ENCODE measurements at regions not wholly inside any gene's neighbourhood (a gene's known extent, or its start where the extent isn't known, plus 50 kb on each side); places are given as distances from the start of the nearest gene placed in this dataset.
"Not testable (repeated sequence)": the region's sequence is repeated elsewhere in the genome, so short reads cannot be mapped to it uniquely, and the experiment has no call there.

DNA sequence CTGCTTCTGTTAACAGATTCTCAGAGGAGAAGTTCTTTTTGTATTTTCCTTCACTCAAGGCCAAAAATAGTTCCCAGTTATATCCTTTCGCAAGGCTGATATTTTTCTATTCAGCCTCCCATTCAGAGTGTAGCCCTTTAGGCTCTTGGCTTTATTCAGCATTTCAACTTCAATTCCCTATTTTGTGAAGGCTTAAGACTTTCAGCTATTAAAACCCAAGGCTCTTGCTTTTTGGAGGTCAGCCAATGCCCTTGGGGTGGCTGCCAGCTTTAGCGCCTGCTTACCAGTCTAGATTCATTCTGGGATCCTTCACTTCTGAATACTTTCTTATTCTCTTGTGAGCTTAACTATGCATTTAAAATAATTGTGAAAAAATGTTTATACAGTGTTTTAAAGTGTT, 57.3 kb upstream of the ADGRA3 start:
- DNase-seq (ENCODE audit: low spot score) = no peak
- intact Hi-C loops (cut with DNase I) = no loop called here

DNA sequence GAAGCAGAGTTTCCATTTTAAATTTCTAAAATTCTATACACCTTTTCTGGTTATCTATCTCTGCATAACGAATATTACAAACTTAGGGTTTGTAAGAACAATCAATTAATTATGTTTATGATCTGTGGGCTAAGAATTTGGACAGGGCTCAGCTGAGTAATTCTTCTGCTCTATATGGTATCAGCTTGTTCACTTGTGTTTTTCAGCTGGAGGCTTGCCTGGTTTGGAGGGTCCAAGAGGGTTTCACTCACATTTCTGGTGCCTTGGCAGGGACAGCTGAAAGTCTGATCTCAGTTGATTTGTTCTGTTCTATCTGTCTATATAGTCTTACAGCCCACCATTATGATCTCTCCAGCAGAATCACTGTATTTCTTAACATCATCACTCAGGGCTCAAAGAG, 57.8 kb upstream of the ADGRA3 start:
- intact Hi-C loops (cut with DNase I) = no loop called here
- no peak for DNase-seq (ENCODE audit: low spot score)

DNA sequence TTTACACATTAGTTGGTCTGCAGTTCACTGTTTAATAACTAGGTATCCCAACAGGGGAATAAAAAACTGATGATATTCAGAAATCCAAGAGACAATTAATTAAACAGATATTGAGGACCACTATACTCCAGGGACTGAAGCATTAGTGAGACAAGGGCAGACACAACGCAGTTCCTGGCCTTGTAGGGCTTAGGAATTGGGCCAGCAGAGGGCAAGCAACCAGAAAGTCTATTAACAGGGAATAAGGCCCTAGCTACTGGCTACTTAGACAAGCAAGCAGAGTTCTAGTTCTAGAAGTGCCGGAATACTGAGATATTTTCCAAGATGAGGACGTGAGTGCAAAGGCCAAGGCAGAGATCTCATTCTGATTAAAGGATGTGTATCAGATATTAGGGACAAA, 58.6 kb upstream of the ADGRA3 start:
- DNase-seq (ENCODE audit: low spot score) = no peak
- intact Hi-C loops (cut with DNase I) = no loop called here

DNA sequence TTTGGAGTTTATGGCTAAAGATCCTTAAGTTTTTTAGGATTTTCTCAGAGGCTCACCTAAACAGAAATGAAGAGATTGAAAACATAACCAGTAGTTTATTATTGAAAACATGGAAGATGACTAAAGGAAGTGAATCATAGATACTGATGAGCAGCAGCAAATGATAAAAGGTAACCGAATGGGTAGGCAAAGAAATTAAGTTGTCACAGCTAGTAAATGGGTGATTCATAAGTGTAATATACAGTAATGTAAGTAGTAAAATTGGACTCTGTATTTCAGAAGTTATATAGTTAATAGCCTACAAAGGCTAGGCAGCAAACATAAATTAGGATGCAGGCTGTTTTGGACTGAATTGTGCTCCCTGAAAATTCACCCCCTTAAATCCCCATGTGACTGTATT, 59.0 kb upstream of the ADGRA3 start:
- DNase-seq (ENCODE audit: low spot score) = no peak
- intact Hi-C loops (cut with DNase I) = no loop called here

DNA sequence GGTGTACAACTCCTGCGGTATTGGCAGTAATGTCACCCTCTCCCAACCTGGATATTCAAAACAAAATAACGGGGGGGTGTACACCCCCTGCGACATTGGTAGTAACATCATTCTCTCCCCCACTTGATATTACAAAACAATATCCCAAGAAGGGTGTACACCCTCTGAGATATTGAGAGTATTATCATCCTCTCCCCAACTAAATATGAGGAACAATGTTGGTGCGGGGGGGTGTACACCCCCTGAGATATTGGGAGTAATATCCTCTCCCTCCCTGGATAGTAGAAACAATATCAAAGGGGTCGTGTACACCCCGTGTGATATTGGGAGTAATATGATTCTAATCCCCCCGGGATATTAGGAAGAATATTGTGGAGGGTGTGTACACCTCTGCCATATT, 71.4 kb upstream of the ADGRA3 start:
- no peak for DNase-seq (ENCODE audit: low spot score)
- intact Hi-C loops (cut with DNase I) = no loop called here

DNA sequence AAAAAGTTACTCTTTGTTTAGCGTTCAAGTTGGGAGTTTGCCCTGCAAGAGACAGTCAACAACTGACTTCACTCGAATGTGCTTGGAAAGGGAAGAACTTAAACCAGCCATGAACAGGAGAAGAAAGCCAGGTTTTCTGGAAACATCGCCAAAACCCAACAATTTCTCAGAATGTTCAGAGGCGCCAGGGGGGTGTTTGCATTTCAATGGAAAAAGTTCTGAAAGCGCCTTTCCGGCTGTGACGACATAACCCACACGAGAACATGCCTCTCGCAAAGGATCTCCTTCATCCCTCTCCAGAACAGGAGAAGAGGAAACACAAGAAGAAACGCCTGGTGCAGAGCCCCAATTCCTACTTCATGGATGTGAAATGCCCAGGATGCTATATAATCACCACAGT, 78.1 kb upstream of the ADGRA3 start:
- no peak for DNase-seq (ENCODE audit: low spot score)
- intact Hi-C loops (cut with DNase I) = no loop called here

DNA sequence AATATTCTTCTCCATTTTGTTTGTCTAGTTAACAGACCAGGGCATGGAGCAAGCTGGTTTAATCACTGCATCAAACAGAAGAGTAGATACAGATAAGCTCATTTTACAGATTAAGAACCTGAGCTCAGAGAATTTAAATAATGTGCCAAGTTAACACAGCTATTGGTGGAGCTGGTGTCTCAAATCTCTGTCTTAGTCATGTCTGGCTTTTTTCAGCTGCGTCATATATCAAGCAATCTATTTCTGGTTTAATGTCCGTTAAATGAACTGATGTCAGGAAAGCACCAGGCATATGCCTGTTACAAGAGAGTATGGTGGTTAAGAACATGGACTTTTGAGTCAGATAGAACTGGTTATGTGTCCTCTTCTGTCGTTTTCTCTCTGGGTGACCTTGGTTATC, 79.8 kb upstream of the ADGRA3 start:
- intact Hi-C loops (cut with DNase I) = no loop called here
- no peak for DNase-seq (ENCODE audit: low spot score)

DNA sequence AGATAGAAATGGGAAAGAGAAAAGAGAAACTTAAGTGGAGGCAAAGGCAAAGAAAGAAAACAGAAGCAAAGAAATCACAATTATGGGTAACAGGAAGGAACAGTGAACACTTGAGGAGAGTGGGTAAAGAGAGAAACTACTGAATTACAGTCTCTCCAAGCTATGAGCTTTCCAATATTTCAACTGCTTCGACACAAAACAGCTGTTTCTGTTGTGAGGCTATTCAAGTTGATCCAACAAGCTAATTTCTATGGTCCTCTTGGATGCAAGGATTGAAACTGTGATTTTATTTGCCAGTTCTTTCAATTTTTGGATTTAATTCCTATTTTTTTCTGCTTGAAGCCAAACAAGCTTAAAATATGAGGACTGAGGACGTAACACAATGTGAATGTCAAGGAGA, 80.5 kb upstream of the ADGRA3 start:
- no peak for DNase-seq (ENCODE audit: low spot score)
- intact Hi-C loops (cut with DNase I) = no loop called here

DNA sequence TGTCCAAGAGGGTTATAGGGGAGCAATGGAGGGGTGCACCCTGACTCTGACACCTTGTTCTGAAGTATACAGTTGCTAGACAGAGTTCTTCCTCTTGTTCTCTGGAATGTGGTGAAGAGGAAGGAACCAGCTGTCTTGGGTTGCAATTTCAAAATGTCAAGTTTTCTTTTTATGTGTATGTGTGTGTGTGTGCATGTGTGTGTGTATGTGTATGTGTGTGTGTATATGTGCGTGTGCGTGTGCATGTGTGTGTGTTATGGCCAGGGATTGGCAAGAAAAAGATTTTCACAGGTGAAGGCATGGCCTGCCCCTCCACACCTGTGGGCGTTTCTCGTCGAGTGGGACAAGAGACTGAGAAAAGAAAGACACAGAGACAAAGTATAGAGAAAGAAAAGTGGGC, 81.6 kb upstream of the ADGRA3 start:
- DNase-seq (ENCODE audit: low spot score) = no peak
- intact Hi-C loops (cut with DNase I) = no loop called here

DNA sequence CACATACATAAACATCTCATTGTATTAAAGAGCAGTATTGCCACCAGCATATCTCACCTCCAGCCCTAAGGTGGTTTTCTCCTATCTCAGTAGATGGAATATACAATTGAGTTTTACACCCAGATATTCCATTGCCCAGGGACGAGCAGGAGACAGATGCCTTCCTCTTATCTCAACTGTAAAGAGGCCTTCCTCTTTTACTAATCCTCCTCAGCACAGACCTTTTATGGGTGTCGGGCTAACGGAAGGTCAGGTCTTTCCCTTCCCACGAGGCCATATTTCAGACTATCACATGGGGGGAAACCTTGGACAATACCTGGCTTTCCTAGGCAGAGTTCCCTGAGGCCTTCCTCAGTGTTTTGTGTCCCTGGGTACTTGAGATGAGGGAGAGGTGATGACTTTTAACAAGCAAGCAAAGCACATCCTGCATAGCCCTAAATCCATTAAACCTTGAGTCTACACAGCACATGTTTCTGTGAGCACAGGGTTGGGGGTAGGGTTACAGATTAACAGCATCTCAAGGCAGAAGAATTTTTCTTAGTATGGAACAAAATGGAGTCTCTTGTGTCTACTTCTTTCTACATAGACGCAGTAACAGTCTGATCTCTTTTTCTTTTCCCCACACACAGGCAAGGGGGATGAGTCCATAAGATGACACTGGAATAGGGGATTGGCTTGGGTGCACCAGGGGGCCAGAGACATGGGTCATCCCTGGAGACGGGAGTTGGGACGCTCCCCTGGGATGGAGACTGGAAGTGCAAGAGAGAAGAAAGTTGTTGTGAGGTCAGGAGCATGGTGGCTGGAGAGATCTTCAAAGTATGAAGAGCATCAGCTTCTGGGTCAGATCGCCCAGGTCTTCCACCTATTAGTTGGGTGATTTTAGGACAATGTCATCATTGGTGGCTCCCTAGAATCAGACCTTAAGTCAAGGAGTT, 82.5 kb upstream of the ADGRA3 start:
- intact Hi-C loops (cut with DNase I); DNase-seq (ENCODE audit: low spot score): not testable (repeated sequence)

DNA sequence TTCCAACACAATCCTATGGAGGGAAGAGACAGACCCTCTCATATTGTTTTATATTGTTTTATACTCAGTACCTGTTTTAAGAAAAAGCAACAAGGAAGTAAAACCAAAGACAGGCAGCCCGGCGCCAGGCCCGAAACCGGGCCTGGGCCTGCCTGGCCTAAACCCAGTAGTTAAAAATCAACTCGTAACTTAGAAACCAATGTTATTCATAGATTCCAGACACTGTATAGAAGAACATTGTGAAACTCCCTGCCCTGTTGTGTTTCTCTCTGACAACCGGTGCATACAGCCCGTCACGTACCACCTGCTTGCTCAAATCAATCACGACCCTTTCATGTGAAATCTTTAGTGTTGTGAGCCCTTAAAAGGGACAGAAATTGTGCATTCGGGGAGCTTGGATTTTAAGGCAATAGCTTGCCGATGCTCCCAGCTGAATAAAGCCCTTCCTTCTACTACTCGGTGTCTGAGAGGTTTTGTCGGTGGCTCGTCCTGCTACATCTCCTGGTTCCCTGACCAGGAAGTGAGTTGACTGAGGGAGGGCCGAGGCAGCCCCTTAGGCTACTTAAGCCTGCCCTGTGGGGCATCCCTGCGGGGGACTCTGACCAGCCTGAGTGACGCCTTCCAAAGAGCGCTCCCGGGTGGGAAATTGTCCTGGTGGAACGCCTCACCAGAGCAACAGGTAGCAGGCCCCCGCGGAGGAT, 83.5 kb upstream of the ADGRA3 start:
- intact Hi-C loops (cut with DNase I); DNase-seq (ENCODE audit: low spot score): not testable (repeated sequence)

DNA sequence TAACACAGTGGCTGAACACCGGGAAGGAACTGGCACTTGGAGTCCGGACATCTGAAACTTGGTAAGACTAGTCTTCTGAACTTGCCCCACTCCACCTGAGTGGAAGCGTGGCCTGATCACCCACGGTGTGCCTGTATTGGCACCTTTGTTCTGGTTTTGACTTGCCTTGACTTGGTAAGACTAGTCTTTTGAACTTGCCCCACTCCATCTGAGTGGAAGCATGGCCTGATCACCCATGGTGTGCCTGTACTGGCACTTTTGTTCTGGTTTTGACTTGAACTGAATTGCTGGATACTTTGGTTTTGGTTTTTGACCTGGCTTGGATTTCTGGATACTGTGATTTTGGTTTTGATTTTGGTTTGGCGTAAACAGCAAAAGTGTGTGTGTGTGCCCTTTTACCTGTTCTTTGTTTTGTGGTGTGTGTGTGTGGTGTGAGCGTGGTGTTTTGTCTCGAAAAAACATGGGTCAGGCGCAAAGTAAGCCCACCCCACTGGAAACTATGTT, 84.1 kb upstream of the ADGRA3 start:
- DNase-seq (ENCODE audit: low spot score); intact Hi-C loops (cut with DNase I): not testable (repeated sequence)

DNA sequence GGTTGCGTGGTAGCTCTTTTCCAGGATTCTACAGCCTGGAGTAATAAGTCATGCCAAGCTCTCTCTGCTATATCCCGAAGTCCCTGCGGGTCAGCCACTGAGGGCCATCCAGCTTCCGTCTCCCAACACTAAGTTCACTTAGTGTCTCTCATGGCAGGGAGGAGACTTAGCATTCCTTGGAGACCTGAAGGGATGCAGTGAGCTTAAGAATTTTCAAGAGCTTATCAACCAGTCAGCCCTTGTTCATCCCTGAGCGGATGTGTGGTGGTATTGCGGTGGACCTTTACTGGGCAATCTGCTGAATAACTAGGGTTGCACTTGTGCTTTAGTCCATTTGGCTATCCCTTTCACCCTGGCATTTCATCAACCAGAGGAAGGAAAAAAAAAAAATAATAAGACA, 85.8 kb upstream of the ADGRA3 start:
- intact Hi-C loops (cut with DNase I); DNase-seq (ENCODE audit: low spot score): not testable (repeated sequence)

DNA sequence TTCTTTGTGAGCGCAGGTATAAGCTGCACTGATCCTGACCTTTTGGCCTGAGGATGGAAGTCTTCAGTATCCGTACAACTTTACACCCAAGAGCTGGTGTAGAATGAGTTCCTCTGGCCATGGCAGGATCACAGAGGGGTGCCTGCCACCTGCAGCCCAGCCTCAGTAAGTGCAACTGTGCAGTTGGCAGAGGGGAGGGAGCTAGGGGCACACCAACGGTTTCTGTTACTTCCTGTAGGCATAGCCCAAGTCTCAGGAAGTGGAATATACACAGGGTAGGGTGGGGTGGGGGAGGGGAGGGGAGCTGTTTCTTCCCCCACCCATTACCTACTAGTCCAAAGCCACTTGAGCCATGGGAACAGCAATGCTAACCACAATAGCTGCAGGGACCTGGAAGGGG, 85.4 kb upstream of the GBA3 start:
- no peak for DNase-seq (ENCODE audit: low spot score)

DNA sequence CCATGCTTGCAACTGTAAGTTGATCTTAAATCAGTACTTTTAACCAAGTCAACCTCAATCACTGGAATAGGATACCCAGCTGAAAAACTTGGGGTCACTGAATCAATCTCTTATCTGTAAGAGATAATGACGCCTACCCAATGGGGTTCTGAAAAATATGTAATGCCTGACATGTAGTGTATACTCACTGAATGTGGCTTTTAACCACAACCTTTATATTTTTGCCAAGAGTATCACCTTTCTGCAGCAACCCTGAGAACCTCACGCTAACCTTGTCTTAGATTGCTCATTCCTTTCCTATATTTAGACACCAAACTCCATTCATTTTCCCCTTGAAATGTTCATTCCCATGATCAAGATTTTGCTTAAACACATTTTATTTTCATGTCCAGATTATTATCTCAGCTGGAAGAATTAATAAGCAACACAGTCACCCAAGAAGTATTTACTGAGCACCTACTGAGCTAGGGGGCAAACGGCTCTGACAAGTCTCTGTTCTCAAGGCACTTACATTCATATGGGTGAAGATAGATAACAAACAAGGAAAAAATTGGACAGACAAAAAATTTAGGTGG, 82.7 kb upstream of the GBA3 start:
- intact Hi-C loops (cut with DNase I) = loop anchor here (5.0 kb wide), 2 partner anchors 178 to 198 kb away; no protein-coding TSS in a partner anchor

More for the DNA sequence above, 85.4 kb upstream of the GBA3 start:
- intact Hi-C loops (cut with DNase I) = loop anchor here (5.0 kb wide), 2 partner anchors 175 to 195 kb away; no protein-coding TSS in a partner anchor

DNA sequence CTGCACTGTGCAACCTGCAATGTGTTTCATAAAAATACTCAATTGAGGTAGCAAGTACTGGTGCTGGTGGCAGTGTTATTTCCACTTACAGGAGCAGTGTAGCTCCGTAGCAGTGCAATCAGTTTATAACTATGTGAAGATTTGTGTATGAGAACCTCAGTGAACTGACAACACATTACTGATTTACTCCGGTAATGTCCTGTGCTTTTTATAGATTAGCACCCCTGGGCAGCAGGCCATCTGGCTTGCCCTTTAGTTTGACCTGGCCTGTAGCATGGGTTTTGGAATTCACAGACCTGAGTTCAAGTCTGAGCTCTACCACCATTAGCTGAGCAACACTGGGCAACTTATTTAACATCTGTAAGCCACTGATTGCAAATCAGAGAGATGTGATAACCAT, 78.6 kb upstream of the GBA3 start:
- no peak for DNase-seq (ENCODE audit: low spot score)
- intact Hi-C loops (cut with DNase I) = no loop called here

More for the DNA sequence above, 82.7 kb upstream of the GBA3 start:
- DNase-seq (ENCODE audit: low spot score) = not testable (repeated sequence)

DNA sequence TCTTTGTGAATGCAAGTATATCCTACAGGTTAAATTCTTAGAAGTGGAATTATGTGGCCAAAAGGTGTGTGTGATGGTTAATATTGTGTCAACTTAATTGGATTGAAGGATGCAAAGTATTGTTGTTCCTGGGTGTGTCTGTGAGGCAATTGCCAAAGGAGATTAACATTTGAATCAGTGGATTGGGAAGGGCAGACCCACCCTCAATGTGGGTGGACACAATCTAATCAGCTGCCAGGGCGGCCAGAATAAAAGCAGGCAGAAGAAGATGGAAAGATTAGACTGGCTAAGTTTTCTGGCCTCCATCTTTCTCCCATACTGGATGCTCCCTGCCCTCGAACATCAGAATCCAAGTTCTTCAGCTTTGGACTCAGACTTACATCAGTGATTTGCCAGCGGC, 76.2 kb upstream of the GBA3 start:
- intact Hi-C loops (cut with DNase I) = no loop called here
- no peak for DNase-seq (ENCODE audit: low spot score)

DNA sequence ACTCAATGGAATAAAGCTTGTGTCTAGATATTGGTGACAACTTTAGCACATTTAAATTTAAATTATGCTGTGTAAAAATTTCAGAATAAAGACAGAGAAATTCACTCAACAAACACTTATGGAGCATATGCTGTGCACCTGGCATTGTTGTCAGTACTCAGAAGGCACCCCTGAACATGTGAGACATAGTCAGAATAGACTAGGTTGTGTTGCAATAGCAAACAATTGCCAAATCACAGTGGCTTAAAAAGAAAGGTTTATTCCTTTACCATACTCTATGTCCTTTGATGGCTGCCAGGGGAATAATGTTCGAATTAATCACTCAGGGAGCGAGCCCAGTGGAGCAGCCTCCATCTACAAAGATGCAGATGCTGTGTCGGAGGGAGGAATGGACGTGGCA, 72.6 kb upstream of the GBA3 start:
- intact Hi-C loops (cut with DNase I); DNase-seq (ENCODE audit: low spot score): not testable (repeated sequence)

DNA sequence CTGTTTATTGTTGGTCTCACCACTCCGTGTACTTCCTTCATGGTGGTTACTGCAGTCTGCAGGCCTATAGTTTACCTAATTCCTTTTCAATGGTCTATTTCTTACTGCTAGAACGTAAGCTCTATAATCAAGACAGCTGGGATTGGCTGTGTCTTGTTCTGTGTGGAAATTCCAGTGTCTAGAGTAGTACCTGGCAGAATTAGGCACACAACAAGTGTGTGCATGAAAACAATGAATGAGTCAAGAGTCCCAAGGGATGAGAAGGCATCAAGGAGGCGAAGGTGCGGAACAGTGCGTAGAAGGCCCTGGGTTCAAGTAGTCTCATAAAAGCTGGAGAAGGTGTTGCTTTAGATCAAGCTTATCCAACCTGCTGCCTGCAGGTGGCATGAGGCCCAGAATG, 70.8 kb upstream of the GBA3 start:
- DNase-seq (ENCODE audit: low spot score); intact Hi-C loops (cut with DNase I): not testable (repeated sequence)

DNA sequence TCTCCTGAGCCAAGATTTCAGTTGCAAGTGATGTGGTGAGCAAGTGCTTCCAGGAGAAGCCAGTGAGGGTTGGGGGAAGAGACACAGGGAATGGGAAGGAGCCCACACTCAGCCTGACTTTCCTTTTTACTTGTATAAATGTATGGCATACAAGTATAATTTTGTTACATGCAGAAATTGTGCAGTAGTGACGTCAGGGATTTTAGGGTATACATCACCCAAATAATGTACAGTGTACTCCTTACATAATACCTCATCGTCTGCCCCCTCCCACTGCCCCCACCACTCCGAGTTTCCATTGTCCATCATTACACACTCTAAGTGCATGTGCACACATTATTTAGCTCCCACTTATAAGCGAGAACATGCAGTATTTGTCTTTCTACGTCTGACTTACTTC, 68.7 kb upstream of the GBA3 start:
- intact Hi-C loops (cut with DNase I); DNase-seq (ENCODE audit: low spot score): not testable (repeated sequence)

Measured in cardiac septum (tissue), 1 donor.